ENCODE measurements at regions not wholly inside any gene's neighbourhood (a gene's known extent, or its start where the extent isn't known, plus 50 kb on each side); places are given as distances from the start of the nearest gene placed in this dataset.

DNA sequence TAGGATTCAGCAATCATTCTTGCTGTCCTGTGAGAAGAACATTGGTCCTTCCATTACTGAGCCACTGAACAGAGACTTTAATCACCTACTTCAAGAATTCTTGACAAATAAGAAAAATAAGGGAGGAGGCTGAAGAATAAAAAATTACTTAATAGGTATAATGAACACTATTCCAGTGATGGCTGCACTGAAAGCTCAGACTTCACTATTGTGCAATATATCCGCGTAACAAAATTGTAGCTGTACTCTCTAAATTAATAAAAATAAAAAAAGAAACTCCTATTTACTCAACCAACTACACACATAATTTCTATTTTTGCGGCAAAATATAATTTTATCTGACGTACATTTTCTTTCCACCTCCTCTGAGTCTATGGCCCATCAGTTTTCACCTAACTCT, 2441.0 kb downstream of the PCDH7 start:
- TF ChIP-seq, protein P1, sequence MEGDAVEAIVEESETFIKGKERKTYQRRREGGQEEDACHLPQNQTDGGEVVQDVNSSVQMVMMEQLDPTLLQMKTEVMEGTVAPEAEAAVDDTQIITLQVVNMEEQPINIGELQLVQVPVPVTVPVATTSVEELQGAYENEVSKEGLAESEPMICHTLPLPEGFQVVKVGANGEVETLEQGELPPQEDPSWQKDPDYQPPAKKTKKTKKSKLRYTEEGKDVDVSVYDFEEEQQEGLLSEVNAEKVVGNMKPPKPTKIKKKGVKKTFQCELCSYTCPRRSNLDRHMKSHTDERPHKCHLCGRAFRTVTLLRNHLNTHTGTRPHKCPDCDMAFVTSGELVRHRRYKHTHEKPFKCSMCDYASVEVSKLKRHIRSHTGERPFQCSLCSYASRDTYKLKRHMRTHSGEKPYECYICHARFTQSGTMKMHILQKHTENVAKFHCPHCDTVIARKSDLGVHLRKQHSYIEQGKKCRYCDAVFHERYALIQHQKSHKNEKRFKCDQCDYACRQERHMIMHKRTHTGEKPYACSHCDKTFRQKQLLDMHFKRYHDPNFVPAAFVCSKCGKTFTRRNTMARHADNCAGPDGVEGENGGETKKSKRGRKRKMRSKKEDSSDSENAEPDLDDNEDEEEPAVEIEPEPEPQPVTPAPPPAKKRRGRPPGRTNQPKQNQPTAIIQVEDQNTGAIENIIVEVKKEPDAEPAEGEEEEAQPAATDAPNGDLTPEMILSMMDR (IDR thresholded peaks at IDR 0.05), result no peak
- no peak for TF ChIP-seq POLR2A (IDR thresholded peaks at IDR 0.05)
- Histone ChIP-seq H3K36me3 (ENCODE audit: low read depth, missing control alignments) (no peaks in the 10 kb centered on the region), H3K27me3 (no peaks in the 10 kb centered on the region), H3K4me1 (no peaks in the 10 kb centered on the region), H3K4me3 (no peak overlapping the region), H3K27ac (no peak overlapping the region), H3K9me3 (no peaks in the 10 kb centered on the region)
- intact Hi-C loops (cut with DNase I; ENCODE audit: low total_unique reads), result no loop called here
- DNase-seq, result no peak
- 95 to 99% methylated on average over 4 of the region's 4 CpGs for WGBS, 2 donors

DNA sequence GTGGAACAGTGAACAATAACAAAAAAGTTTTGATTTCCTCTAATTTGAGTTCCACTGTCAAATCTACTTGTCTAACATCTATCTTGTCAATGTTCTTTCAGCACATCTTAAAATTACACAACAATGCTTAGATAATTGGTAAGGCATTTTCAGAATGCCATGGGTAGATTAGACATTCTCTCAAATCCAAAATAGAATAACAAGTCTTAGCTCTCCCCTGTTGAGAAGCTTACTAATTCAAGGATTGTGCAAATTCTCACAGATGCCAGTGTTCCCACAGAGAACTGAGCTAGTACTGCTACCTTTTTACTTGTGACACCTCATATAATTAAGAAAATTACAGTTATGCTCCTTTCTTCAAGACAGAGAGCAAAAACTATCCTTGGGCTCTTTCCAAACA, 2442.0 kb downstream of the PCDH7 start:
- Histone ChIP-seq H3K9me3 (no peaks in the 10 kb centered on the region), H3K27ac (no peak overlapping the region), H3K4me3 (no peak overlapping the region), H3K4me1 (no peaks in the 10 kb centered on the region), H3K27me3 (no peaks in the 10 kb centered on the region), H3K36me3 (ENCODE audit: low read depth, missing control alignments) (no peaks in the 10 kb centered on the region)
- TF ChIP-seq POLR2A (IDR thresholded peaks at IDR 0.05), result no peak
- TF ChIP-seq, protein P1 (IDR thresholded peaks at IDR 0.05), result no peak
- intact Hi-C loops (cut with DNase I; ENCODE audit: low total_unique reads), result no loop called here
- no peak for DNase-seq

DNA sequence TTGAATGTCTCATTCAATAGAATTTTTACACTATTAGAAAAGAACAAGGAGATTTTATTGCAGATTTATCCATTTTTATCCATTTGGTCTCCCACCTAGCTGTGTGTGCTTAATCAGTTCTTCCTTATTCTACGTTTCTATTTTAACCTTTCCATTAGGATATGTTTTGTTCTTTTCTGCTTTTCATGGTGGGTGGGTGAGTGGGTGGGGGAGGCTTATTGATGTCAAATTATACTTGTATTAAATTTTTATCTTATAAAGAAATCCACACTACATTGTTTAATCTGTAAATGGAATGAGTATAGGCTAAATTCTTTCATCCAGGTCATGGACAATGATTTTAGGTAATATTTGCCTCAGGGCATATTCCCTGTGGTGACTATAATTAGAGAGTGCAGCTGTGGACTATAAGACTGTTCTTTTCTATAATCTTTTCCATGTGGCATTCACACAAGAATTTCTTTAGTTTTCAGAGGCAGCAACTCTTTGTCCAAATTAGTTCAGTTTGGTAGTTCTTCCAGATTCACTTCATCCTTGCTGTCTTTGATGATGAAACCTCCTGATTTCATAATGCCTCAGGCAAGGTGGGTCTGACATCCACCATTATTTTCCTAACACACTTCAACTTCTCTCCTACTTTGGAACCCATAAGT, 2451.8 kb downstream of the PCDH7 start:
- Histone ChIP-seq H3K4me3 (no peak overlapping the region), H3K9me3 (no peaks in the 10 kb centered on the region), H3K4me1 (no peaks in the 10 kb centered on the region), H3K27me3 (no peaks in the 10 kb centered on the region), H3K36me3 (ENCODE audit: low read depth, missing control alignments) (no peaks in the 10 kb centered on the region), H3K27ac (no peak overlapping the region)
- WGBS, 2 donors, result 73% methylated on average over 1 of the region's 1 CpG
- DNase-seq, result no peak
- intact Hi-C loops (cut with DNase I; ENCODE audit: low total_unique reads), result no loop called here
- TF ChIP-seq, protein P1 (IDR thresholded peaks at IDR 0.05), result no peak
- TF ChIP-seq POLR2A (IDR thresholded peaks at IDR 0.05), result no peak

DNA sequence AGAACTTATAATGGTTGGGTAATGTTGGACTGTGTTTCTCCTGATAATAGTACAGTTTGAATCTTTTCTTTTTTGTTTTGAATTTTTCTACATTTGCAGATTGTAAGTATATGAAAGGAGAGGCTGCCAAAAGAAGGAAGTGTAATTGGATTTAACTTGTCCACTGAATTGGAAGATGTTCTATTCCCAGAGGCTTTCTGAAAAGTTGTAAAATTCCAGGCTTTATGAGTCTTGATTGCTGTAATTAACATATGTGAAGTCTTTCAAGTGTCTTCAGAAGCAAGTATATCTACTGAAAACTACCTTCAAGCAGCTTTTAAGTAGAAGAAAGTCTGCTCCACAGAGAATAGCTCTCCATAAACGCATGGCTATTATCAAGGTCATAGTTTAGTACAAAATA, 2456.4 kb downstream of the PCDH7 start:
- H3K4me1 ChIP-seq, result no peaks in the 10 kb centered on the region
- TF ChIP-seq POLR2A (IDR thresholded peaks at IDR 0.05), result no peak
- TF ChIP-seq, protein P1 (IDR thresholded peaks at IDR 0.05), result no peak
- no peak overlapping the region for H3K4me3 ChIP-seq
- no peaks in the 10 kb centered on the region for H3K9me3 ChIP-seq
- 30 to 58% methylated on average over 1 of the region's 1 CpG for WGBS, 2 donors
- intact Hi-C loops (cut with DNase I; ENCODE audit: low total_unique reads), result no loop called here
- no peak for DNase-seq
- no peaks in the 10 kb centered on the region for H3K27me3 ChIP-seq
- H3K36me3 ChIP-seq (ENCODE audit: low read depth, missing control alignments), result no peaks in the 10 kb centered on the region
- no peak overlapping the region for H3K27ac ChIP-seq

DNA sequence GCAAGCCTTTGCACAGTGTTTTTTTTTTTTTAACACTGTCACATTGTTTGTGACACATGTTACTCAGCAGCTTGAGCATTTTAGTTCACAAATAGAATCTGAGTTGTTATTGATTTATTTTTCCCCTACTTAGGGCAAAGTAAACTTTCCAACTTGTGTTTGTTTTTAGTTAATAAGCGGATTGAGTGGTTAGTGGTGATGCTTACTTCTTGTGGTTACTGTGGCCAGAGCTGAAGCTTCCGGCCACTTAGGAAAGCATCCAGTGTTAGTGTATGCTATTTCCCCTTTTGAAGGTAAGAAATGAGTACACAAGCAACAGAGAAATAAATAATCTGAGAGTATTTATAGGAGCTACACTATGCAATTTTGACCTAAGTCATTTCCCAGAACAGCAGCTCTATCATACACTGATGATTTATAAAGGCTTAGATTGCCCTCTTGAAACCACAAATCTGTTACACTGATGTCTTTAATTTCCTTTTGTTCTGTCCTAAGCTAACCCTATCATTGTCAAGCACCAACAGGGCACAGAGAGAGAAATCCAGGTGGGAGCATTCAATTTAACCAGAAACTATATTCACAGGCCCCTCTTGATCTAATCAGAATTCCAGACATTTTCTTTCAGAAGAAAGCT, 2464.6 kb downstream of the PCDH7 start:
- H3K27ac ChIP-seq, result no peak overlapping the region
- no peaks in the 10 kb centered on the region for H3K9me3 ChIP-seq
- DNase-seq, result no peak
- WGBS, 2 donors, result 89 to 97% methylated on average over 2 of the region's 2 CpGs
- H3K4me3 ChIP-seq, result no peak overlapping the region
- H3K4me1 ChIP-seq, result no peaks in the 10 kb centered on the region
- TF ChIP-seq, protein P1 (IDR thresholded peaks at IDR 0.05), result no peak
- TF ChIP-seq POLR2A (IDR thresholded peaks at IDR 0.05), result no peak
- no peaks in the 10 kb centered on the region for H3K27me3 ChIP-seq
- intact Hi-C loops (cut with DNase I; ENCODE audit: low total_unique reads), result no loop called here
- no peaks in the 10 kb centered on the region for H3K36me3 ChIP-seq (ENCODE audit: low read depth, missing control alignments)
